ENCODE measurements at regions not wholly inside any gene's neighbourhood (a gene's known extent, or its start where the extent isn't known, plus 50 kb on each side); places are given as distances from the start of the nearest gene placed in this dataset.
"Not testable (repeated sequence)": the region's sequence is repeated elsewhere in the genome, so short reads cannot be mapped to it uniquely, and the experiment has no call there.

- DNase-seq, result no peak
Observed at GRCh38 chr9:81335879-81336421, 353.4 kb downstream of the TLE1 start.

- no peak for DNase-seq
Observed at GRCh38 chr9:81321551-81321950, 367.8 kb downstream of the TLE1 start.

GRCh38 chr9:81320909-81321482 is 368.4 kb downstream of the TLE1 start:
- DNase-seq, result no peak

GRCh38 chr9:81318571-81318970 is 370.8 kb downstream of the TLE1 start:
- no peak for DNase-seq

GRCh38 chr9:81317939-81318338 is 371.4 kb downstream of the TLE1 start:
- no peak for DNase-seq

GRCh38 chr9:81317223-81317622 is 372.1 kb downstream of the TLE1 start:
- DNase-seq, result no peak

- no peak for DNase-seq
Observed at GRCh38 chr9:81314490-81314889, 374.9 kb downstream of the TLE1 start.

GRCh38 chr9:81313877-81314276 is 375.5 kb downstream of the TLE1 start:
- no peak for DNase-seq

- DNase-seq, result no peak
Observed at GRCh38 chr9:81312346-81312745, 377.0 kb downstream of the TLE1 start.

GRCh38 chr9:81308404-81308803 is 380.9 kb downstream of the TLE1 start:
- no peak for DNase-seq

GRCh38 chr9:81307791-81308190 is 381.6 kb downstream of the TLE1 start:
- not testable (repeated sequence) for DNase-seq

GRCh38 chr9:81305561-81306182 is 383.7 kb downstream of the TLE1 start:
- no peak for DNase-seq

- DNase-seq, result no peak
Observed at GRCh38 chr9:81303658-81304057, 385.7 kb downstream of the TLE1 start.

- DNase-seq, result no peak
Observed at GRCh38 chr9:81293651-81294050, 395.7 kb downstream of the TLE1 start.

- no peak for DNase-seq
Observed at GRCh38 chr9:81292056-81292805, 397.1 kb downstream of the TLE1 start.

GRCh38 chr9:81289622-81290021 is 399.7 kb downstream of the TLE1 start:
- no peak for DNase-seq

- DNase-seq, result no peak
Observed at GRCh38 chr9:81268048-81268447, 421.3 kb downstream of the TLE1 start.

GRCh38 chr9:81266674-81267073 is 422.7 kb downstream of the TLE1 start:
- no peak for DNase-seq

GRCh38 chr9:81266086-81266485 is 423.3 kb downstream of the TLE1 start:
- DNase-seq, result no peak

GRCh38 chr9:81264516-81264915 is 424.8 kb downstream of the TLE1 start:
- no peak for DNase-seq

GRCh38 chr9:81259896-81260295 is 429.5 kb downstream of the TLE1 start:
- DNase-seq, result peak; percentile 1

GRCh38 chr9:81256368-81256767 is 433.0 kb downstream of the TLE1 start:
- no peak for DNase-seq

- no peak for DNase-seq
Observed at GRCh38 chr9:81250606-81251005, 438.7 kb downstream of the TLE1 start.

GRCh38 chr9:81250041-81250440 is 439.3 kb downstream of the TLE1 start:
- DNase-seq, result no peak
